ENCODE measurements at regions not wholly inside any gene's neighbourhood (a gene's known extent, or its start where the extent isn't known, plus 50 kb on each side); places are given as distances from the start of the nearest gene placed in this dataset.

DNA sequence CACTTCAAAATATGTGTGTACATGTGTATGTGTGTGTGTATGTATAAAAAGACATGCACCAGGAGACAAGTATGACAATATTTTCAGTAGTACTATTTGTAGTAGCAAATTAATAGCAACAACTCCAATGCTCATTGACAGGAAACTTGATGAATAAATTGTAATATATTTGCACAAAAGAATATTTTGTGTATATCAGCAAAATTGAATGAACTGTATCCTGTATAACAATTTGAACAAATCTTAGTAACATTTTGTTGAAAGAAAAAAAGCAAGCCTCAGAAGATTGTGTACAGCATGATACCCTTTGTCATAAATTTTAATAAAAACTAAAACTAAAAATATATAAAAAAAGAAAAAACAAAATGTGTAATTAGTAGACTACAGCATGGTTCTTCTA, 1367.3 kb upstream of the TMEFF2 start:
- H3K27ac ChIP-seq (ENCODE audit: low read length): no peak overlapping the region
- no peak overlapping the region for H3K4me3 ChIP-seq (ENCODE audit: low read length)
- H3K4me1 ChIP-seq (ENCODE audit: control insufficient read depth, insufficient read depth, low read length): no peaks in the 10 kb centered on the region
- no peak for DNase-seq (ENCODE audit: low read depth, low spot score)
- no peaks in the 10 kb centered on the region for H3K36me3 ChIP-seq (ENCODE audit: control insufficient read depth, insufficient read depth, low read length)
- no peaks in the 10 kb centered on the region for H3K27me3 ChIP-seq (ENCODE audit: control insufficient read depth, insufficient read depth, low read length)
- H3K9me3 ChIP-seq (ENCODE audit: control insufficient read depth, insufficient read depth, low read length): no peaks in the 10 kb centered on the region

DNA sequence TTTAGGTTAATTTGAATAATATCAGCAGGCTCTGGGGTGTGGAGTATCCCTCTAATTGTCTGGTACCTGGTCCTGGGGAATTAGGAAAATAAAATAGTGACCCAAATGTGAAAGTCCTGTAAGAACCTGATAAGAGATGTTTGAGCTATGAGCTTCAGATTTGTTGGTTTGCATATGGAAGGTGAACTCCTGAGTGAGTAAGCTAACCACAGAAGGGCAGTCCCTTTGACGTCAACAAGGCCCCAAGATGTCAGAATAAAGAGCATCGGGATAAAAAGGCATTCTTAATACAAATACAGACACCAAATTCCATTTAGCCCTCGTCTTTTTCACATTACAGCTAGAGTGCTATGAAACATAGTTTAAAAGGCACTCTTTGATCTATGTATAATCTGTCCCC, 1366.3 kb upstream of the TMEFF2 start:
- no peaks in the 10 kb centered on the region for H3K27me3 ChIP-seq (ENCODE audit: control insufficient read depth, insufficient read depth, low read length)
- H3K9me3 ChIP-seq (ENCODE audit: control insufficient read depth, insufficient read depth, low read length): no peaks in the 10 kb centered on the region
- no peak overlapping the region for H3K27ac ChIP-seq (ENCODE audit: low read length)
- H3K36me3 ChIP-seq (ENCODE audit: control insufficient read depth, insufficient read depth, low read length): no peaks in the 10 kb centered on the region
- no CpG with 5 or more reads among the region's 3 CpGs for WGBS (ENCODE audit: insufficient coverage, insufficient read length)
- H3K4me1 ChIP-seq (ENCODE audit: control insufficient read depth, insufficient read depth, low read length): no peaks in the 10 kb centered on the region
- DNase-seq (ENCODE audit: low read depth, low spot score): no peak
- no peak overlapping the region for H3K4me3 ChIP-seq (ENCODE audit: low read length)

DNA sequence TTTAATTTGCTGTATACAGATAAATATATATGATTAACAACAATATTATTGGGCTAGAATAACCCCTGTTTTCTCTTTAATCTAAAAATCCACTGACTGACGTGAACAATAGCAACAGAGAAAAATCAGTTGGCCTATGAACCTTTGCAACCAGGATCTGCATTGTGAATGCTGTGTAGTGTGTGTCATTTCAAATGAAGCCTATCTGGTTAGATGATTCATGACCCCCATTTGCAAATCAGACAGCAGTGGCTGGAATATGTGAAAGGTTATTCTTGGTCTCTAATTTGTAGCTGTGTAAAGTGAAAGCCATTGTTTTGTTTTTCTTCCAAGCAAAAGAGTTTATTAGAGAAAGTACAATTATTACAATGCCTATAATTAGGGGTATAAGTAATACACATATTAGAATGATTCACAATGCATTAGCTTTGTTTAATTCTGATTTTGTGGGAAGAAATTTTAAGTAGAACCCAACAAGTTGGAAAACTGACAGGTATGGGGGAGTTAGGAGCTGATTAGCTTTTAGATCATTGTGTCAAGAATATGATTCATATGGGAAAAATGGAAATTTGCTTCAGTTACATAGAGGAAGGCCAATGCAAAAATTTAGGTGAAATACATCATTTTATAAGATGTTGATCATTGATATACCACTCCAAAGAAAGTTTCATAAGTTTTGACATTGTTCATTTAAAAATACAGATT, 1362.2 kb upstream of the TMEFF2 start:
- DNase-seq (ENCODE audit: low read depth, low spot score): no peak
- no peaks in the 10 kb centered on the region for H3K36me3 ChIP-seq (ENCODE audit: control insufficient read depth, insufficient read depth, low read length)

DNA sequence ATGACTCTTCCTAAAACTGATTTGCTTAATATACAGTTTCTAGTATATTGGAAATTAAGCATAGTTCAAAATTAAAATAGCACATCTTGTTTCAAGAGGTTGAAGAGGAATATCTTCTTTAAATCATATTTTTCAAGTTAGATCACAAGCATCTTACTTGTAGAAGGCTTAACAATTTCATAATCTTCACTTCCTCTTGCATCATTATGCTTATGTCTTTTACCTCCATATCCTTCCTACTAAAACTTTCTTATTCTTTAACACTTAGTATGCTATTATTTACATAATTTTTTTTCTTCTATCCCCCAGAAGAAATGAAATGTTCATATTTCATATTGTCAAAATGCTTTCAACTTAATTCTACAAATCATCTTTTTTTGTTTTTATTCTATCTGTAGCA, 1354.9 kb upstream of the TMEFF2 start:
- Histone ChIP-seq H3K27ac (ENCODE audit: low read length) (no peak overlapping the region), H3K4me3 (ENCODE audit: low read length) (no peak overlapping the region), H3K27me3 (ENCODE audit: control insufficient read depth, insufficient read depth, low read length) (no peaks in the 10 kb centered on the region), H3K9me3 (ENCODE audit: control insufficient read depth, insufficient read depth, low read length) (no peaks in the 10 kb centered on the region), H3K4me1 (ENCODE audit: control insufficient read depth, insufficient read depth, low read length) (no peaks in the 10 kb centered on the region), H3K36me3 (ENCODE audit: control insufficient read depth, insufficient read depth, low read length) (no peaks in the 10 kb centered on the region)
- no peak for DNase-seq (ENCODE audit: low read depth, low spot score)

More for the DNA sequence above, 1362.2 kb upstream of the TMEFF2 start:
- no peak overlapping the region for H3K27ac ChIP-seq (ENCODE audit: low read length)
- WGBS (ENCODE audit: insufficient coverage, insufficient read length): no CpG with 5 or more reads among the region's 1 CpG
- no peaks in the 10 kb centered on the region for H3K27me3 ChIP-seq (ENCODE audit: control insufficient read depth, insufficient read depth, low read length)
- no peak overlapping the region for H3K4me3 ChIP-seq (ENCODE audit: low read length)
- no peaks in the 10 kb centered on the region for H3K9me3 ChIP-seq (ENCODE audit: control insufficient read depth, insufficient read depth, low read length)
- H3K4me1 ChIP-seq (ENCODE audit: control insufficient read depth, insufficient read depth, low read length): no peaks in the 10 kb centered on the region

DNA sequence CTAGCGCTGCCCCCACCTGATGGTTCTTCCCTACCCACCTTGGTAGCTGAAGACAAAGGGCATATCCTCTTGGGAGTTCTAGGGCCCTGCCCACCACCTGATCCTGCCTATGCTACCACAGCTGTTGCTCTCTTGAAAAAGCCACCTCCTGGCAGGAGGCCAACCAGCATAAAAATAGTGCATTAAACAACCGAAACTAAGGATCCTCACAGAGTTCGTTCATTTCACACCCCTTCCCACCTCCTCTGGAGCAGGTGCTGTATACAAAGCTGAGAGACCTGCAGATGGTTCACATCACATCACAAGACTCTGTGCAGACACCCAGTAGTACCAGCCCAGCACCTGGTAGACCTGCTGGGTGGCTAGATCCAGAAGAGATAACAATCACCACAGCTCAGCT, 1348.0 kb upstream of the TMEFF2 start:
- Histone ChIP-seq H3K36me3 (ENCODE audit: control insufficient read depth, insufficient read depth, low read length) (no peaks in the 10 kb centered on the region), H3K27me3 (ENCODE audit: control insufficient read depth, insufficient read depth, low read length) (no peaks in the 10 kb centered on the region), H3K4me1 (ENCODE audit: control insufficient read depth, insufficient read depth, low read length) (no peaks in the 10 kb centered on the region), H3K27ac (ENCODE audit: low read length) (no peak overlapping the region), H3K4me3 (ENCODE audit: low read length) (no peak overlapping the region), H3K9me3 (ENCODE audit: control insufficient read depth, insufficient read depth, low read length) (no peaks in the 10 kb centered on the region)
- WGBS (ENCODE audit: insufficient coverage, insufficient read length): no CpG with 5 or more reads among the region's 3 CpGs
- no peak for DNase-seq (ENCODE audit: low read depth, low spot score)

DNA sequence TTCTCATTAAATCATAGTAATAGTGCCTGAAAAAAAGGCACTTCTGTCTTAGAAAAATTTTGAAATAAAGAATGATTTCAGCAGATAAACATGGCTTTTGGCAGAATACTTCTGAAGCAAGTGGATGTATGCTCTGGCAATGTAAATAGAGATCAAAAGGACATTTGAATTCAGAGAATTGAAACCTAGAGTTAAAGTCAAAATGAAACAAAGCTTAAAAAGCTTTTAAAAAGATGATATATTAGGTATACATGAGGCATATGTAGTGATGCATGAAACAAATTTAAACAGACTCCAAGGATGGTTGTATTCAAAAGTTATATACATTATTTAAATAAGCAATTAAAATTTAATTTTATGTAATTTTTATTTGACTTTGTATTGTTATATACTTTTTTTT, 1344.5 kb upstream of the TMEFF2 start:
- Histone ChIP-seq H3K36me3 (ENCODE audit: control insufficient read depth, insufficient read depth, low read length) (no peaks in the 10 kb centered on the region), H3K4me1 (ENCODE audit: control insufficient read depth, insufficient read depth, low read length) (no peaks in the 10 kb centered on the region), H3K9me3 (ENCODE audit: control insufficient read depth, insufficient read depth, low read length) (no peaks in the 10 kb centered on the region), H3K27ac (ENCODE audit: low read length) (no peak overlapping the region), H3K4me3 (ENCODE audit: low read length) (no peak overlapping the region), H3K27me3 (ENCODE audit: control insufficient read depth, insufficient read depth, low read length) (no peaks in the 10 kb centered on the region)
- DNase-seq (ENCODE audit: low read depth, low spot score): no peak

DNA sequence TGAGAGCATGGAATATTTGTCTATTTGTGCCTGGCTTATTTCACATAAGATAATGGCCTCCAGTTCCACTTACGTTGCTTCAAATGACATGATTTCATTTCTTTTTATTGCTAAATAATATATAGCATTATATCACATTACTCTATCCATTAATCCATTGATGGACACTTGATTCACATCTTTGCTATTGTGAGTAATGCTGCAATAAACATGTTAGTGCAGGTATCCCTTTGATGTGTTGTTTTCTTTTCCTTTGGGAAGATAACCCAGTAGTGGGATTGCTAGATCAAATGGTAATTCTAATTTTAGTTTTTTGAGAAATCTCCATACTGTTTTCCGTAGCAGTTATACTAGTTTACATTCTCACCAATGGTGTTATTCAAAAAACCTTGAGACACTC, 1343.3 kb upstream of the TMEFF2 start:
- Histone ChIP-seq H3K4me1 (ENCODE audit: control insufficient read depth, insufficient read depth, low read length) (no peaks in the 10 kb centered on the region), H3K4me3 (ENCODE audit: low read length) (no peak overlapping the region), H3K36me3 (ENCODE audit: control insufficient read depth, insufficient read depth, low read length) (no peaks in the 10 kb centered on the region), H3K27me3 (ENCODE audit: control insufficient read depth, insufficient read depth, low read length) (no peaks in the 10 kb centered on the region), H3K9me3 (ENCODE audit: control insufficient read depth, insufficient read depth, low read length) (no peaks in the 10 kb centered on the region), H3K27ac (ENCODE audit: low read length) (no peak overlapping the region)
- DNase-seq (ENCODE audit: low read depth, low spot score): no peak
- WGBS (ENCODE audit: insufficient coverage, insufficient read length): no CpG with 5 or more reads among the region's 2 CpGs

DNA sequence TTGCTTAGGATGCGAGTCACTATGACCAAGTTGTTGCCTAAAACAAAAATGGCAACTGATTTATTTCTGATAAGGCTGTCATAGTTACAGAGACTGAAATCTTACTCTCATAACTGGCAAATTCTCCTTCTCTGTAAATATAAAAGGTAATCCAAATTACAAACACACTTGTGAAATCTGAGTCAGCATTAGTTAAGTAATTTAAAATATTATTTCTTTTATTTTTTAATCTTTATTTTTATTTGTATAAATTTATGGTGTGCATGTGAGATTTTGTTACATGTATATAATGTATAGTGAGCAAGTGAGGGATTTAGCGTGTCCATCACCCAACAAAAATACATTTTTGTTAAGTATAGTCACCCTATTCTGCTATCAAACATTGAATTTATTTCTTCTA, 1342.8 kb upstream of the TMEFF2 start:
- WGBS (ENCODE audit: insufficient coverage, insufficient read length): no CpG with 5 or more reads among the region's 2 CpGs
- no peaks in the 10 kb centered on the region for H3K27me3 ChIP-seq (ENCODE audit: control insufficient read depth, insufficient read depth, low read length)
- H3K4me1 ChIP-seq (ENCODE audit: control insufficient read depth, insufficient read depth, low read length): no peaks in the 10 kb centered on the region
- no peak for DNase-seq (ENCODE audit: low read depth, low spot score)
- no peaks in the 10 kb centered on the region for H3K9me3 ChIP-seq (ENCODE audit: control insufficient read depth, insufficient read depth, low read length)
- H3K27ac ChIP-seq (ENCODE audit: low read length): no peak overlapping the region
- no peak overlapping the region for H3K4me3 ChIP-seq (ENCODE audit: low read length)
- H3K36me3 ChIP-seq (ENCODE audit: control insufficient read depth, insufficient read depth, low read length): no peaks in the 10 kb centered on the region

DNA sequence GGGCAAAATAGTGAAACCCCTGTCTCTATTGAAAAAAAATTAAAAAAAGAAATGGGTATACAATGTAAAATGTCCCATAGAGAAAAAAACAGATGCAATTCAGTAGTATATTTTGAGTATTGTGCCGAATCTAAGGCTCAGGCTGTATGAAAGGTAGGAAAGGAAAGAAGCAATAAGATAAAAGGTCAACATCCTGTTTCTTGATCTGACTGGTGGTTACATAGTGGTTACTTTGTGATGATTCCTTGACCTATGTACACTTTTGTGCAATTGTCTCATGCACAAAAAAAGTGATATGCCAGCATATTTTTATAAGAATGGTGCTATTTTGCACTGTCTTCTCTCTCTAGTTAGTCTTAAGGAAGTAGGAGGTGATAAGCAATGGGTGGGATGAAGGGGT, 1333.7 kb upstream of the TMEFF2 start:
- H3K9me3 ChIP-seq (ENCODE audit: control insufficient read depth, insufficient read depth, low read length): no peaks in the 10 kb centered on the region
- WGBS (ENCODE audit: insufficient coverage, insufficient read length): no CpG with 5 or more reads among the region's 1 CpG
- no peaks in the 10 kb centered on the region for H3K27me3 ChIP-seq (ENCODE audit: control insufficient read depth, insufficient read depth, low read length)
- H3K4me1 ChIP-seq (ENCODE audit: control insufficient read depth, insufficient read depth, low read length): no peaks in the 10 kb centered on the region
- no peak overlapping the region for H3K27ac ChIP-seq (ENCODE audit: low read length)
- H3K4me3 ChIP-seq (ENCODE audit: low read length): no peak overlapping the region
- no peak for DNase-seq (ENCODE audit: low read depth, low spot score)
- no peaks in the 10 kb centered on the region for H3K36me3 ChIP-seq (ENCODE audit: control insufficient read depth, insufficient read depth, low read length)

DNA sequence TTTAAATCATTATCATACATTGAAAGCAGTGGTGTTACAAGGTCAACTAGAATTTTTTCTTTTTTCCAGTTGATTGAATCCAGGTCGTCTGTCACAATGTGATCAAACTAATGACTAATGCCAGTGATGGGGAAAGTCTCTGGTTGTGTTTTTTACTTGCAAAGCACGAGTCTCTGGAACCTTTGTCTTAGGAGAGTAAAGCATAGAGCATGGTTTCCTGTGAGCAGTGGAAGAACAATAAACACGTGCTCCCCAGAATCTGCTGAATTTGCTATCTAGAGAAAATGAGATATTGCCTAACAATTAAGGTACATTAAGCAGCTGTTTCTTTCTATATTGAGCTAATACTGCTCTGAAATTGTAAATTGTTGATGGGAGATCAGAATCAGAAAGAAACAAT, 1332.4 kb upstream of the TMEFF2 start:
- no peaks in the 10 kb centered on the region for H3K27me3 ChIP-seq (ENCODE audit: control insufficient read depth, insufficient read depth, low read length)
- no CpG with 5 or more reads among the region's 3 CpGs for WGBS (ENCODE audit: insufficient coverage, insufficient read length)
- H3K27ac ChIP-seq (ENCODE audit: low read length): no peak overlapping the region
- H3K9me3 ChIP-seq (ENCODE audit: control insufficient read depth, insufficient read depth, low read length): no peaks in the 10 kb centered on the region
- no peak overlapping the region for H3K4me3 ChIP-seq (ENCODE audit: low read length)
- H3K36me3 ChIP-seq (ENCODE audit: control insufficient read depth, insufficient read depth, low read length): no peaks in the 10 kb centered on the region
- no peak for DNase-seq (ENCODE audit: low read depth, low spot score)
- H3K4me1 ChIP-seq (ENCODE audit: control insufficient read depth, insufficient read depth, low read length): no peaks in the 10 kb centered on the region

DNA sequence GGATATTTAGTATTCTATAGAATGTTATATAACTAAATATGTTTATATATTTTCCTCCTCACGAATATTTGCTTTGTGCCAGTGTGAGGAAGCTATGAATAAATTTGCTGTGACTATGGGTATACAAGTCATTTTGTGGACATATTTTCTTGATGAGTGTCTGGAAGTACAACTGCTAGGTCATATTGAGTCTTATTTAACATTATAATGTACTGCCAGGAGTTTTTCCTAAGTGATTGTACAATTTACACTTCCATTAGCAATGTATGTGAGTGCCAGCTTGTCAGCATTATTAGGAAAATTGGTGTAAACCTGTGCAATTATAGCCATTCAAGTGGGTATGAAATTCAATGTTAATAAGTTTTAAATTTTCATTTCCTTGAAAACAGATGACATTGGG, 1328.9 kb upstream of the TMEFF2 start:
- Histone ChIP-seq H3K4me3 (ENCODE audit: low read length) (no peak overlapping the region), H3K36me3 (ENCODE audit: control insufficient read depth, insufficient read depth, low read length) (no peaks in the 10 kb centered on the region), H3K4me1 (ENCODE audit: control insufficient read depth, insufficient read depth, low read length) (no peaks in the 10 kb centered on the region), H3K9me3 (ENCODE audit: control insufficient read depth, insufficient read depth, low read length) (no peaks in the 10 kb centered on the region), H3K27me3 (ENCODE audit: control insufficient read depth, insufficient read depth, low read length) (no peaks in the 10 kb centered on the region), H3K27ac (ENCODE audit: low read length) (no peak overlapping the region)
- DNase-seq (ENCODE audit: low read depth, low spot score): no peak
- no CpG with 5 or more reads among the region's 1 CpG for WGBS (ENCODE audit: insufficient coverage, insufficient read length)

Data from iPS DF 6.9 (cell line).